ENCODE measurements at regions not wholly inside any gene's neighbourhood (a gene's known extent, or its start where the extent isn't known, plus 50 kb on each side); places are given as distances from the start of the nearest gene placed in this dataset.
"Not testable (repeated sequence)": the region's sequence is repeated elsewhere in the genome, so short reads cannot be mapped to it uniquely, and the experiment has no call there.

- DNase-seq (ENCODE audit: low spot score): no peak
These were observed 116.4 kb upstream of the HES1 start for GRCh38 chr3:194019398-194020165.

GRCh38 chr3:194022052-194022451 is 113.9 kb upstream of the HES1 start:
- DNase-seq (ENCODE audit: low spot score): no peak

- DNase-seq (ENCODE audit: low spot score): no peak
These were observed 113.1 kb upstream of the HES1 start for GRCh38 chr3:194022816-194023215.

GRCh38 chr3:194023501-194024280 is 112.3 kb upstream of the HES1 start:
- no peak for DNase-seq (ENCODE audit: low spot score)

GRCh38 chr3:194025119-194025518 is 110.8 kb upstream of the HES1 start:
- no peak for DNase-seq (ENCODE audit: low spot score)

GRCh38 chr3:194025951-194026350 is 110.0 kb upstream of the HES1 start:
- DNase-seq (ENCODE audit: low spot score): no peak

GRCh38 chr3:194028434-194029004 is 107.4 kb upstream of the HES1 start:
- DNase-seq (ENCODE audit: low spot score): no peak

- DNase-seq (ENCODE audit: low spot score): no peak
These were observed 106.1 kb upstream of the HES1 start for GRCh38 chr3:194029846-194030245.

GRCh38 chr3:194030372-194030771 is 105.6 kb upstream of the HES1 start:
- no peak for DNase-seq (ENCODE audit: low spot score)

GRCh38 chr3:194031349-194031748 is 104.6 kb upstream of the HES1 start:
- no peak for DNase-seq (ENCODE audit: low spot score)

- DNase-seq (ENCODE audit: low spot score): no peak
These were observed 103.9 kb upstream of the HES1 start for GRCh38 chr3:194031867-194032635.

- DNase-seq (ENCODE audit: low spot score): no peak
These were observed 103.0 kb upstream of the HES1 start for GRCh38 chr3:194032828-194033435.

- DNase-seq (ENCODE audit: low spot score): no peak
These were observed 101.3 kb upstream of the HES1 start for GRCh38 chr3:194034346-194035336.

- no peak for DNase-seq (ENCODE audit: low spot score)
These were observed 100.4 kb upstream of the HES1 start for GRCh38 chr3:194035406-194036138.

- DNase-seq (ENCODE audit: low spot score): no peak
These were observed 99.1 kb upstream of the HES1 start for GRCh38 chr3:194036842-194037241.

- DNase-seq (ENCODE audit: low spot score): not testable (repeated sequence)
These were observed 97.6 kb upstream of the HES1 start for GRCh38 chr3:194038346-194038745.

GRCh38 chr3:194038960-194039359 is 97.0 kb upstream of the HES1 start:
- no peak for DNase-seq (ENCODE audit: low spot score)

- DNase-seq (ENCODE audit: low spot score): no peak
These were observed 95.3 kb upstream of the HES1 start for GRCh38 chr3:194040516-194041273.

GRCh38 chr3:194042927-194043326 is 93.0 kb upstream of the HES1 start:
- no peak for DNase-seq (ENCODE audit: low spot score)

Measured in RKO (cell line).